NCI-H1092 treated with DMSO at 0.1 percent for 48 hours (cell line): ENCODE measurements at regions not wholly inside any gene's neighbourhood (a gene's known extent, or its start where the extent isn't known, plus 50 kb on each side); places are given as distances from the start of the nearest gene placed in this dataset.

Experiments
- DNase-seq: peaks from one replicate; lab custom pipeline; 2025; lab: John Stamatoyannopoulos, UW

DNA sequence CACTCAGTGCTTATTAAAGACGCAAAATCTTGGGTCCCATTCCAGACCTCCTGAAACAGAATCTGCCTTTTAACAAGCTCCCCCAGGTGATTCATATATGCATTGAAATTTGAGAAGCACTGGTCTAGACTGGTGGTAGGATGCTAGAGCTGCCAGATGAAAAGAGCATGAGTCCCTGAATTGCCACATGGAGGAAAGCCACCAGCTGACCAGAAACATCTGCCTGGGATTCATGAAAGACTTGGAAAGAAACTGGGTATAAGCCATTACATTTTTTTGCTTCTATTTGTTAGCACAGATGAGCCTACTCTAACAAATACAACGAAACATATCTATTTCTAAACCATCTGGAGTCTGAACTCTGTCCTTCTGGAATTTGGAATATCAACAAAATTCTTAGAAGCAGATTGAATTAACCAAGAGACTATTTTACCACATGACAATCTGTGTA, 228.9 kb downstream of the RBM43 start:
- DNase-seq, result no peak

DNA sequence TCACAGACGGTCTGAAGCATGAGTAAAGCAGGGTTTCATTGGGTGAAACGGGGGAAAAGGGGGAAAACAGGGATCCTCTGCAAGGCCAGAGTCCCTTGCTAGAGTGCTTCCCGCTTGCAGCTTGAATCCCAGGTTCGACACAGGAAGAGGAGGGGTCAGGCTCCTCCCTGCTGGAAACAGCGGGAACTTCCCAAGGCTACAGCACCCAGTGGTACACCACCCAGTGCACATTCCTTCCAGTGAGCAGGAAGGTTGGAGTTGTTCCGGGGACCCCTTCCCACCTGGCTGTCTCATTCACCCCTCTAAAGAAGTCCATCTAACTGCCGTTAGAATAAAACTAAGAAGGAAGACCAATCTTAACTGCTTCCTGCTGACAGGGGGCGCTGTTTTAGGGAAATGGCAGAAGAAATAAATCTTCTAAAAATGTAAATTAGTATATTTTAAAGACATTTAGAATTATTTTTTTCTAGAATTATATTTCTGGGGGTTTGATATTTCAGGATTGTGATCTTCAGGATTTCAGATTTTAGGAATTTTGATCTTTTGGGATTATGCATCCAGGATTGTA, 230.9 kb downstream of the RBM43 start:
- DNase-seq, result no peak

- DNase-seq, result no peak
Measured at GRCh38 chr2:151029406-151030157, 232.1 kb downstream of the RBM43 start.

GRCh38 chr2:151028691-151029176, 232.9 kb downstream of the RBM43 start:
- no peak for DNase-seq

- DNase-seq, result no peak
Measured at GRCh38 chr2:151027151-151027550, 234.5 kb downstream of the RBM43 start.

- DNase-seq, result no peak
Measured at GRCh38 chr2:151025816-151026215, 235.8 kb downstream of the RBM43 start.

DNA sequence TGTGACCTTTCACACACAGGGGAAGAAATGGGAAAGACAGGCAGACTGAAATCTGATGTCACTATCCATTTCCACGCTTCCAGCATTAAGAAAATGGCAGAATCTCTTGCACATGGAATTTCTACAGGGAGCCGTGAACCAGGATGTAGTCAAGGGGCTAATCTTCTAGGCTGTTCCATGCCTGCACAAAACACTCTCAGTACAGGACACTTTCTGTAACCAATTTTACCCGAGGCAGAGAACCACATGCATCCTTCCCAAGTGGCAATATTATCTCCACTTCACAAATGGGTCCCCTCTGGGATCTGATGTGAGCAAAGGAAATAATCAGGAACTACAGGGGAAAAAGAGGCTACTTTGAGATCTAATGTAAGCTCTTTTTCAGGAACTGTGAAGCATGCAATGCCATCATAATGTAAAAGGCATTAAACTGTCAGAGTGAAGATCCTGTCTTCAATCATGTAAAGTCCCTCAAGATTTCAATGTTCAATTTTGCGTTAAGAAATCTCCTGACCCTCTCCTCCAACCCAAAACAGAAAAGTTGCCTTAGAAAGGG, 236.9 kb downstream of the RBM43 start:
- no peak for DNase-seq

DNA sequence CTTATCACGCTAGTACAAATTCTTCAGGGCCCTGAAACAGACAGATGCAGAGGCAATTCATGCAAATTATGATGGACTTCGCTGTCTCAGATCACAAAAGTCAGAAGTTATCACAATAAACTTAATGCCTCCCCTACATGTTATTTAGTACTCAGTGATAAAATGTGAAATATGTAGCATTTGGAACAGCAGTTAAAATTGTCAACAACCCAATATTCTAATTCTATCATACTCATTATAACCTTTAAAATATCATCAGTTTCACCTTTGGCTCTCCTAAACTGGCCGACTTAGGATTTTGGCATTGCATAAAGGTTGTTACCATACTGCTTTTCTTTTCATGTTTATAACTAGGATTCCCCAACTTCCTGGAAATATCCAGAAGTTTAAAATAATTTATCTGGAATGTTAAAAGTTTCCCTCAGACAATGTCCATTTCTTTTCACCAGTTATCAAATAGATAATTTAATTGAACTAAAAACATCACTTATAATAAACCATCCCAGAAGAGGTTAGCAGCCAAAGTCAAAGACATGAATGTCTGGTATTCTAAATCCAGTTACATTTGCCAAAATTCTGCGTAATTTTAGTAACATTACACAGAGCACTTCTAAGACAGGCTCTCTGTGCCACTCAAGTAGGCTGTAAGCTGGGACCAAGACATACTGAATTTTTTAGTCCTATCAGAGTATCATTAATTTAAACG, 239.8 kb downstream of the RBM43 start:
- DNase-seq, result no peak

DNA sequence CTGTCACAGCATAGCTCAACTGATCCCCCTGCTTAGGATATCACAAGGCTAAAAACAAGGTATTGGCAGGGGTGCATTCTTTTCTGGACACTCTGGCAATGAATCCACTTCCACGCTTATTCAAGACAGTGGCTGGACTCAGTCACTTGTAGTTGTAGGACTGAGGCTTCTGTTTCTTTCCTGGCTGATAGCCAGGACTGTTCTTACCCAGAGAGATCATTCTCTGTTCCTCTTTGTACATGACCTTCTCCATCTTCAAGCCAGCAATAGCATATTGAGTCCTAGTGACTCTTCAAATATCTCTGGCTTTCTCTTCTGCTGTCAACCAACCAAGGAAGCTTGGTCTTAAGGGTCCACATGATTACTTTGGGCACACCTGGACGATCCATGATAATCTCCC, 241.3 kb downstream of the RBM43 start:
- DNase-seq, result no peak

- no peak for DNase-seq
Measured at GRCh38 chr2:151009437-151010175, 252.1 kb downstream of the RBM43 start.

- DNase-seq, result peak; percentile 72
Measured at GRCh38 chr2:151007365-151007764, 254.3 kb downstream of the RBM43 start.

DNA sequence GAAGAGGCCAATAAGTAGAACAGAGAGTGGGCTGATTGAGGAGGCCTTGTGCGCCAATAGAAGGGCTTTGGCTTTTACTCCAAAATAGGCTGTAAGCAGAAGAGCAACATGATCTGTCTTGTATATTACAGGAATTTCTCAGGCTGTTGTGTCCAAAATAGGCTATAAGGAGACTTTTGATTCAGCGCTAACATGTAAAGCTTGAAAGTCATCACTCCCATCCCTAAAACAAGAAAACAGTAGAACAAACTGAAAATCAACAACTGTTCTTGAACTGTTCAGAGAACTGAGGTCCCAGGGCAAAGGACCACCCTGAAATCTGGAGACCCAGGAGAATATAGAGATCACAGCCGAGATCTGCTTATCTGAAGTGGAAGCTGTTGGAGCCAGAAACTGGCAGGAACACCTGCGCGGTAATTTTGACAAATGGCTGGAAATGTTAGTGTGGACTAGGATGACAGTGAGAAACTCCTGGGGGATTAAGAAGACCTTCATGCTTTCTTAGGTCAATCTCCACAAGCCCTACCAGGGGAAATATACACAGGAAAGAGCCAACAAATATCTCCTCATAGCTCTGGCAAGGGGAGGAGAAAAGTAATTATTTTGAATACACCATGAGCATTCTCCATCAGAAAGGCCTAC, 258.6 kb downstream of the RBM43 start:
- no peak for DNase-seq

DNA sequence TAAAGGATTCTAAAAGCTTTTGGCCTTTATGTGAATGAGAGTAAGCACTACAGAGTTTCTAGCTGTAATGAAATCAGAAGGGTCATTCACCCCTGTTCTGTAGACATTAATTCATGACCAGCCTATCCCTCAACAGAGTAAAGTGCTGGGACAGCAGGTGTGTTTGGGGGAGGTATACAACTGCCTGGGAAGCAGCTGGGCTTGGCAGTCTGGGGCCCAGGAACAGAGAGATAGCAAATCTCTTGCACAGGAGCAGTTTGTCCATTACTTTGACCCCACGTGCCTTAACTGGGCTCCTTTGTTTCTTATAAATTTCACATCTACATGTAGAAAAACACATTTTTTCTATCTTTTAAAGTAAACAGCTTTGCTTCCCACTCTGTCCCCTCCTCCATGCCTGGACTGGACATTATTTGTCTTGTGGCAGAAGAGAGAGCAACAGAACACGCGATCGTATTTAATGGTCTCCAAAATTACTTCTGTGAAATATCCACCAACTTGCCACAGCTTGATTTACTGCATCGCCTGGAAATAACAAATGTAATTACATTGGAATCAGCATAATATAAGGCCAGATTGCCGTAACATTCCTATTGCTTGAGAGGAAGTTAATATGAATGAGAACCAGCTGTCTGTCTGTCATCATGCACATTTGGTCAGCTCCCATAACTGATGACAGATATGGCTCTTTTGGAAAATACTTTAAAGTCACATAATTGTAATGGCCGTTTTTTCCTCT, 263.8 kb downstream of the RBM43 start:
- DNase-seq, result no peak

DNA sequence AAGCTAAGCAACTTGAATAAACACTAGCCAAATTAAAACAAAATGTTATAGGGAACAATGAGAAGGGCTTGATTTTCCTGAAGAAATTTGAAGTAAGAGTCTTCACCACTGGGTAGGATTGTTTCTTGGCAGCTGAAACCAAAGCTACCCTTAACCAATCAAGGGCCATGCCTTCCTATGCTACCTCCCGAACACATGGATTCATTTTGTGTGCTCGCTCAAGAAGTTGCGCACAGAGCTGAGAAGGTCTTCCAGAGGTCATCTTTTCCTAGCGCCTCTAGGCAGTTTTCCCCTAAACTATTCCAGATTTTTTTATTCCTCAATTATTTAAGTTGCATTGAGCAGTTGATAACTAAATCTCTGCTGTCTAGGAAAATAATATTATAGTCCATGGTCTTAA, 264.6 kb downstream of the RBM43 start:
- no peak for DNase-seq

DNA sequence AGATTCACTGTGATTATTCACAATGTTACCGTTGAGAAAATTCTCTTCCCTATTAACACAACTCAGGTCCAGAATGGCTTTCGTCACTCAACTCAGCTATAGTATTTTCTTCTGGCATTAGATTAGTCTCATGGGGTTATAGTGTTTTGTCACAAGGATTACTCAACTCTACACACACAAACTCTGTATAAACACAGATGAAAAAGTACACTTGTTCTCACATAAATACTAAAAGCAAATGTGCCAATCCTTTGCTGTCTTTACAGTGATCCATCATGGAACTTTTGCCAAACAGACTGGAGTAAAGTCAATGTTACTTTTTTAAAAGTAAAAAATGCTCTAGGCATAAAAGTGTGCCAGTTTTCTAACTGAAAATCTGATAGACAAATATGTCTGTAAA, 267.6 kb downstream of the RBM43 start:
- no peak for DNase-seq

GRCh38 chr2:150989969-150990368, 271.7 kb downstream of the RBM43 start:
- no peak for DNase-seq

- no peak for DNase-seq
Measured at GRCh38 chr2:150985741-150986140, 275.9 kb downstream of the RBM43 start.

- DNase-seq, result no peak
Measured at GRCh38 chr2:150983314-150983897, 278.3 kb downstream of the RBM43 start.

DNA sequence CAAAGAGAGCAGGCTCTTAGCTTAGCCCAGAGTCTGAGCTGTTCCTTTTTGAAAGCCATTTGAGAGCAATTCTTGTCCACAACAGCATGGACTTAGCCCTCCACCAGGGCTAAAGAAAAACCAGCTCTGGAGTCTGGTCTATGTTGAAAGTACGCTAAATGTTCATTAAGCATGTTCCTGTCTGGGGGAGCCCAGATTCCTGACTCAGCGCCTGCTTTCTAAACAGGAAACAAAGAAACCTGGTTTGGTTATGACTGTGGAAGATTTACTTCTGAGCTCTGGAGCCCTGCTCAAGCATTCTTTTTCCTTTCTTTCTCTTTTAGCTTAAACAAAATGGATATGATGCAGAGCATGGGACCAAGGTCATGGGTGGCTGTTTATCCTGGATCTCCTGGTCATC, 279.8 kb downstream of the RBM43 start:
- DNase-seq, result no peak

DNA sequence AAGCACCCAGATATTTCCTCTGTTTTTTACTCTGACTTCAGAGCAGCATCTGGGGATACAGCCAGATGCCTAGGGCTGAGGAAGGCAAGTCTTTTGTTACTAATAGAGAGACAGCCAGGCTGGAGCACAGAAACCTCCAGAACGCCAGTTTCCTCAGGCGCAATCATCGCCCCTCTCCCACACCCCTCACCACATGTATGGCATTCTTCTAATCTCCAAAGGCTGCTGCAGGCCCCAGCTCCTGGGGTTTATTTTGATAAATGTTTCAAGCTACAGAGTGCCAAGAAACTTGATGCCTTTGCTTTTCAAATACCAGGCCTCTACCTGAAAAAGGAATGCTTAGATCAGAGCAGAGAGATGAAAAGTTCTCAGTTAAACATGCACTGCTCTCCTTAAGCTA, 283.6 kb downstream of the RBM43 start:
- no peak for DNase-seq
